ENCODE measurements at regions not wholly inside any gene's neighbourhood (a gene's known extent, or its start where the extent isn't known, plus 50 kb on each side); places are given as distances from the start of the nearest gene placed in this dataset.

DNA sequence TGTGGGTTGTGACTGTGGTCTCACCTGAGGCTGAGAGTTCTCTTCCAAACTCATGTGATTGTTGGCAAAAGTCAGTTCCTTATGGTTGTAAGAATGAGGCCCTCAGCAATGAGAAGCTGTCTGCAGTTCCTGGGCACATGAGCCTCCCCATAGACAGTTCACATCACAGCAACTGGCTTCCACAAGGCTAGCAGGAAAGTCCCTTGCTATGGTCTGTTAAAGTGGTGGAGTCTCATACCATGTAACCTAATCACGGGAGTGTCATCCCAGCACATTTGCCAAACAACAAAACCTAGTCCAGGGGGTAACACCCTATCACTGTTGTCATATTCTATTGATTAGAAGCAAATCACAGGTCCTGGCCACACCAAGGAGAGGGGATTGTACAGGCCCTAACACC lies 163.8 kb downstream of the BACH1 start:
- intact Hi-C loops (cut with DNase I) = no loop called here
- H3K4me1 ChIP-seq = no peaks in the 10 kb centered on the region
- DNase-seq = no peak
- H3K36me3 ChIP-seq = no peaks in the 10 kb centered on the region
- no peak overlapping the region for H3K4me3 ChIP-seq
- ATAC-seq = no peak
- no peaks in the 10 kb centered on the region for H3K9me3 ChIP-seq
- WGBS, 2 donors = 92 to 100% methylated on average over 1 of the region's 1 CpG
- FAIRE-seq = no peak
- TF ChIP-seq, protein P1, sequence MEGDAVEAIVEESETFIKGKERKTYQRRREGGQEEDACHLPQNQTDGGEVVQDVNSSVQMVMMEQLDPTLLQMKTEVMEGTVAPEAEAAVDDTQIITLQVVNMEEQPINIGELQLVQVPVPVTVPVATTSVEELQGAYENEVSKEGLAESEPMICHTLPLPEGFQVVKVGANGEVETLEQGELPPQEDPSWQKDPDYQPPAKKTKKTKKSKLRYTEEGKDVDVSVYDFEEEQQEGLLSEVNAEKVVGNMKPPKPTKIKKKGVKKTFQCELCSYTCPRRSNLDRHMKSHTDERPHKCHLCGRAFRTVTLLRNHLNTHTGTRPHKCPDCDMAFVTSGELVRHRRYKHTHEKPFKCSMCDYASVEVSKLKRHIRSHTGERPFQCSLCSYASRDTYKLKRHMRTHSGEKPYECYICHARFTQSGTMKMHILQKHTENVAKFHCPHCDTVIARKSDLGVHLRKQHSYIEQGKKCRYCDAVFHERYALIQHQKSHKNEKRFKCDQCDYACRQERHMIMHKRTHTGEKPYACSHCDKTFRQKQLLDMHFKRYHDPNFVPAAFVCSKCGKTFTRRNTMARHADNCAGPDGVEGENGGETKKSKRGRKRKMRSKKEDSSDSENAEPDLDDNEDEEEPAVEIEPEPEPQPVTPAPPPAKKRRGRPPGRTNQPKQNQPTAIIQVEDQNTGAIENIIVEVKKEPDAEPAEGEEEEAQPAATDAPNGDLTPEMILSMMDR (IDR thresholded peaks at IDR 0.05) = no peak
- H3K27ac ChIP-seq = no peak overlapping the region
- H3K27me3 ChIP-seq = no peaks in the 10 kb centered on the region

DNA sequence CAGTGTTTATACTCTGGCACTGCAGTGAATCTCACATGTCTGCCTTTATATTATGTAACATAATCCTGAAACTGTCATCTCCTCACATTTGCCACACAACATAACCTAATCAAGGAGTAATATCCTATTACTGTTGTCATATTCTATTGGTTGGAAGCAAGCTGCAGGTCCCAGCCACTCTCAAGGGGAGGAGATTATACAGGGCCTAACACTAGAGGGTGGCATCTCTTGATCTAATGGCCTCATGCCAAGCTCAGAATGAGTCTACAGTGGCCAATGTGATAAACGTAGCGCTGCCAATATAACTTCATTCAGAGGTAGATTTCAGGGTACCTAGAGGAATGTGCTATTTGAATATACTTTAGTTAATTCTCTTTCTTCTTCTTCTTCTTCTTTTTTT lies 166.8 kb downstream of the BACH1 start:
- Histone ChIP-seq H3K4me1 (no peaks in the 10 kb centered on the region), H3K4me3 (no peak overlapping the region), H3K27me3 (no peaks in the 10 kb centered on the region), H3K27ac (no peak overlapping the region), H3K9me3 (no peaks in the 10 kb centered on the region), H3K36me3 (no peaks in the 10 kb centered on the region)
- WGBS, 2 donors = 81 to 82% methylated on average over 2 of the region's 2 CpGs
- TF ChIP-seq, protein P1 (IDR thresholded peaks at IDR 0.05) = no peak
- ATAC-seq (no peak), FAIRE-seq (no peak), DNase-seq (no peak)
- intact Hi-C loops (cut with DNase I) = no loop called here

DNA sequence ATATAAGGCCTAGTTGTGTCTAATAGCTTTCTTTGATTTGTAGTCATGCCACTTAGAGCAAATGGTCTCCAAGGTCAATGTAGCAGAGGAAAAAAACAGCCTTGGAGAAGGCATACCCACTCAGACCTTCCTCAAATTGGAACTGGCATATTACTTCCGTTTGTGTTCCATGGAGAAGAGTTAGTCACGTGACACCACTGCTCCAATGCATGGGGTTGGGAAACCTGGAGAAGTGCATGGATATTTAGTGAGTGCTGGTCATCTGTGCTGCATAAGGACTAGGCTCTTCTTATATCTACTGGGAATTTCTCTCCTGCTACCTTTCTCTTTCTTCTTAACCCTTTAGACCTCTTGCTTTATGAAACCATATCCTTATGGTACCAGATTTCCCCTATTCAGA lies 167.8 kb downstream of the BACH1 start:
- 74 to 88% methylated on average over 2 of the region's 2 CpGs for WGBS, 2 donors
- no peaks in the 10 kb centered on the region for H3K9me3 ChIP-seq
- TF ChIP-seq, protein P1 (IDR thresholded peaks at IDR 0.05) = no peak
- H3K4me3 ChIP-seq = no peak overlapping the region
- intact Hi-C loops (cut with DNase I) = no loop called here
- no peaks in the 10 kb centered on the region for H3K36me3 ChIP-seq
- no peak for ATAC-seq
- no peak for DNase-seq
- FAIRE-seq = no peak
- H3K4me1 ChIP-seq = no peaks in the 10 kb centered on the region
- H3K27ac ChIP-seq = no peak overlapping the region
- H3K27me3 ChIP-seq = no peaks in the 10 kb centered on the region

DNA sequence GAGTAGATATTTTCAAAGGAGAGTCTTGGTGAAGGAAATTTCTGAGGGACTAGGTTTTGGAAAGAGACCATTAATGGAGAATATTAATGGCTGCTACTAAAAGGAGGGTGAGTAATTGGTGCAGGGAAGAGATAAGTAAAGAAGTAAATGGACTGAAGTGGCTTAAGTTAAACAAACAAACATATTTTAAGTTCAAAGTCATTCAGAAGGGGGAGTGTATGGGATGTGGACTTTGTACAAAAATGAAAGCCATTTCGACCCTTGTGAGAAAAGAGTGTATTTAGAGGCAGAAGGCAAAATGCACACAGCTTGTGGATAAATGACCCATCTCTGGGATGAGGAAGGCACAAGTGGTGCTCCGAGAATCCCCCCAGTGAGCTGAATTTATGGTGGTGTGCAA lies 171.7 kb downstream of the BACH1 start:
- ATAC-seq (no peak), DNase-seq (no peak), FAIRE-seq (no peak)
- Histone ChIP-seq H3K9me3 (no peaks in the 10 kb centered on the region), H3K4me1 (no peaks in the 10 kb centered on the region), H3K36me3 (no peaks in the 10 kb centered on the region), H3K4me3 (no peak overlapping the region), H3K27me3 (no peaks in the 10 kb centered on the region), H3K27ac (no peak overlapping the region)
- 79 to 83% methylated on average over 2 of the region's 2 CpGs for WGBS, 2 donors
- TF ChIP-seq, protein P1 (IDR thresholded peaks at IDR 0.05) = no peak
- intact Hi-C loops (cut with DNase I) = loop anchor here in 1 of 3 donors (10.0 kb wide), 1 partner anchor 384 kb away; no protein-coding TSS in a partner anchor

DNA sequence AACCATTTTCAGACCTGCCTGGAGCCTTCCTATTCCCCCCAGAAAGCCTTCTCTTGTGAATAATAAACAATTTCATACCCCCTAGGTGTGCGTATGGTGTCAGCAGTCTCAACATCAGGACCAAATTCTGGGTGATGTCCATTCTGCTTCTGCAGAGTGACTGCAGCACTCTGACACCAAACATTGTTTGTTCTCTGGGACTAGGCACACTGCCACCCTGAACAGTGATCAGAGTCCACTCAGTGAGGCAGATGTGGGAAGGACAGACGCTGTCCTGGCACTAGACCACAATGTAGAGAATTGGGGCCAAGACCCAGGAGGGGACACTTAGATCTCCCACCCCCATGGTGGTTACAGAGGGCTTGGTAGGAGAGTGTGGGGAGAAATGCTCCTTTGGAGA lies 175.1 kb downstream of the BACH1 start:
- Histone ChIP-seq H3K4me1 (peaks cover 0 to 12% (median 9%) of the 10 kb centered on the region in 3 donors), H3K27me3 (no peaks in the 10 kb centered on the region), H3K36me3 (no peaks in the 10 kb centered on the region), H3K27ac (no peak overlapping the region), H3K4me3 (no peak overlapping the region), H3K9me3 (no peaks in the 10 kb centered on the region)
- ATAC-seq (no peak), FAIRE-seq (no peak), DNase-seq (no peak)
- intact Hi-C loops (cut with DNase I) = loop anchor here in 1 of 3 donors (10.0 kb wide), 1 partner anchor 381 kb away; no protein-coding TSS in a partner anchor
- 68 to 80% methylated on average over 2 of the region's 2 CpGs for WGBS, 2 donors
- TF ChIP-seq, protein P1 (IDR thresholded peaks at IDR 0.05) = no peak

Measured in pancreas (tissue), 10 donors.